Left renal cortex interstitium (tissue), 4 donors: ENCODE measurements at regions not wholly inside any gene's neighbourhood (a gene's known extent, or its start where the extent isn't known, plus 50 kb on each side); places are given as distances from the start of the nearest gene placed in this dataset.

Experiments
- DNase-seq, 4 donors: peaks; one replicate each; pipeline ENCODE4 v3.0.0-alpha.2; 2013; ENCODE audit warnings: low read depth in 4 of 4, low spot score in 2 of 4, missing footprints in 1 of 4

DNA sequence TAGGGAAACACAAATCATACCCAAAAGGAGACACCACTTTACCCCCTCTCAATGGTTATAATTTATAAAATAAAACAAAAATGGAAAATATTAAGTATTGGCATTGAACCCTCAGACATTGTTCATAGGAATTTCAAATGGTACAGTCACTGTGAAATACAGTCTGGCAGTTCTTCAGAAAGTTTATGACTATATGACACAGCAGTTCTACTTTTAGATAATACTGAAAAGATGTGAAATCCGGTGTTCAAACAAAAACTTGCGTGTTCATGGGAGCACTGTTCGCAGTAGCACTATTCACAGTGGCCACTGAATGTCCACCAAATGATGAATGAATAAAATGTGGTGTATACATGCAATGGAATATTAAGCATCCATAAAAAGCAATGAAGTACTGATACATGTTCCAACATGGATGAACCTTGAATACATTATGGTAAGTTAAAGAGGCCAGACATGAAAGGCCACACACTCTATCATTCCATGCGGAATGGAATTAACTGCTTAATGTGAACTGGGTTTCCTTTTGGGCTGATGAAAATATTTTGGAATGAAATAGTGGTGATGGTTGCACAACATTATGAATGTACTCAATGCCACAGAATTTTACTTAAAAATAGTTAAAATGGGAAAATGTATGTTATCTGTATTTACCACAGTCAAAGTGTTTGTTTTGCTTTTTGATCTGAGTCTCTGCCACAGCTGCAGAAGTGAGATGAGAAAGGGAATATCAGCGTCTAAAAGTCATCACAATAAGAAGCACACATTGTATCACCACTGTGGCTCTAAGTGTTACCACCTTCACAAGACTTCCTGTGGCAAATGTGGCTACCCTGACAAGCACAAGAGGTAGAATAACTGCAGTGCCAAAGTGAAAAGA, 864.6 kb downstream of the SUCLG1 start:
- DNase-seq, result no peak

DNA sequence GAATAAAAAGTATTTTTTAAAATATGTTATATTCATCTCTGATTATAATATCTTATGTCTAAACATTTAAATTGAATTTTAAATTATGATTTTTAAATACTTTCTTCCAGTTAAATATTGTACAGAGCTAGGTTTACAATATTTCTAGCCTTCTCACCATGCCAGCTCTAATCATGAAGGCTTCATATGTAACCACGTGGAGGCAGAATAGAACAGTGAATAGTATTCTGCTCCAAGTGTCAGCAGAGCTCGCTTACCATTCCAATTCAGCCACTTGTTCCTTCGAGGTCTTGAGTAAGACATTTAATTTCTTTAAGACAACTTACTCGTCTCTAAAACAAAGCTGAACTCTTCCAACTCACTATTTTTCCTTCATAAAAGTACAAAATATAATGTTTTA, 871.8 kb downstream of the SUCLG1 start:
- DNase-seq, result no peak

DNA sequence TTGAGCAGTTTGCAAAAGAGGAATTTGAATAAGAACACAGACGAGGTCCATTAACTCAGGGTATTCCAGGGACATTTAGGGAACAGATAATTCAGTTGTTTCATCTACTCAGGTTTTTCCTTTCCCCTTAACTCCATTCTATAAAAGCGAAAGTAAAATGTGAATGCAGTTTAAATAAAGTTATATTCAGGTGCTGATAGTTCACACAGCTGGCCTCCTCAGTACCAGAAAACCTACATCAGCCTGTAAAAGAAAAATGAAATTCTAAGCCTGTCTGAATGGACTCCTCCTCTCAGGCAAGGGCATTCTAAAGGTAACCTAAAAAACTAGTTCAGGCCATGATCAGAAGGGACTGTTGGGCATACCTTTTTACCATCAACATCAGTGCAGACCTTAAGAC, 873.8 kb downstream of the SUCLG1 start:
- no peak for DNase-seq

DNA sequence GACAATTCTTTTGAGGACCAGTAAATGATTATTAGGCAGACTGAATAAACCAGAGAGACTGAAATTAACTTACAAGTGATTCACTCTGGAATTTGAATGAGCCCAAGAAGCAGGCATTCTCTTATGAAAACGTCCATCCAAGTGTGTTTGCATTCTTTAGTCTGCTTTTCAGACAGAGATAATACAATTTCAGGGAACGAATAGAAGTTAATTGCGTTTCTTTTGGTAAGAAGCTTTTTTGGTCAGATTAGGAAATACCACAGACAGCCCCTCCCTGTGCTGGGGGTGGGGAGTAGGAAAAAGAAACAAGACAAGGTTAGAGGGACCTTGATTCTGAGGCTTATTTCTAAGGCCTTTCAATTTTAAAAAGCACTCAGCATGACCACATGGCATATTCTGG, 874.4 kb downstream of the SUCLG1 start:
- DNase-seq, result no peak

DNA sequence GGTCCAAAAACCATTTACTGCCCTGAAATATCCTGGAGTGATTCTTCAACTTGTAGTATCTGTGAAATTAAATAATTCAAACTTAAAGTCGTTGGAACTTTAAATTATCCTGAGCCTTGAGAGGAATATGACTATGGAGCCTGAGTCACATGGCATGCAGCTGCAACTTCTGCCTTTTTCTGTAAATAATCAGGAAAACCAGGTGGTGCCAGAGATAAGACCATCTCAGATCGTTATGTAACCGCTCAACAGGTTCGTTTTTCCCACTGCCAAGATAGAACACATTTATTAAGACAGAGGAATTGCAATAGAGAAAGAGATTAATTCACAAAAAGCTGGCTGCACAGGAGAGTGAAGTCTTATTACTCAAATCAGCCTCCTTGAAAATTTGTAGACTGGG, 876.5 kb downstream of the SUCLG1 start:
- DNase-seq, result no peak

DNA sequence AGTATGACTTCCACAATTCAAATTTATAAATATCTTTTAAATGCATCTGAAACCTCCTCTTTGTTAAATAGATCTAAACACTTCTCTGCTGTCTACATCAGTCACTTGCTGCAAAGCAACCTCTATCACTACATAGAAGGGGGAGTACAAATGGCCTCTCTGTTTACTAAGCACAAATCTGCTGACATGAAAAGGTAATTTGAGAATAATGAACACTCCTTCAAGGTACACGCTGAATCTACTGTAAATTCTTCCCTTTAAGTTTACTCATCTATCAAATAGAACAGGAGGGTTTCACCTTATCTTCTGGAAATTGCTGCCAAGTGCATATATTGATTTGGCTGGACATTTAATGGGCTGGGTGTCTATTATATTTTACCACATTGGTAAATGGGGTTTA, 879.6 kb downstream of the SUCLG1 start:
- no peak for DNase-seq

DNA sequence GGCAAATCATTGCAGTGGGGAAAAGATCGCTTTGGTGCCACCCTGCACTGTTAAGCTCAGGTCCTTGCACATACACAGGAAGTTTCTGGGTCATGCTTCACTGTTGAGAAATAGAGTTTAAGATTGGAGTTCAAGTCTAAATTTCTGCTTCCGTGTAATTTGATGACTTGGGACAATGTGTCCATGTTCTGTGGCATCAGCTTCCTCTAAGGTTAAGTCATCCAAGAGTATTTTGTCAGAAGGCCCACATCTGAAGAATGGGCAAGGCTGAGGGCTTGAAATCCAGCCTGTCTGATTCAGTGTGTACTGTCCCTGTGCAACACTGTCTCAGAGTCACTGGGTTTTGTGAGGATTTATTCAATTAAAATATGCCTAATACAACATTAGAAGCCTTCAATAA, 880.7 kb downstream of the SUCLG1 start:
- DNase-seq, result no peak

DNA sequence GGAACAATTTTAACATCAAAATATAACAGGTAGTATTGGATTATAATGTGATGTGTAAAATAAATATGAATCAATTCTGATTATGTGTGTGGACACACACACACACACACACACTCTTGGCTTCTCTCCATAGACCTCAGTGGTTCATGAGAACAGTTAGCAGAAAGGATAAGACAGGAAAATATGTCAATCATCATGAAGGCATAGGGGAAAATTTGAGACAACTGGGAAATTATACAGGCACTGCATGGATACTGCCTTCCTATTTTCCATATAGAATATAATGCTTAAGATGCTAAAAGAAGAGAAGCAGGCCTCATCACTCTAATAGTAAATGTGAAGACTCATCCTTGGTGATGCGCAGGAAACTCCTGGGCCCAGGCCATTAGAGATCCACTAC, 884.5 kb downstream of the SUCLG1 start:
- no peak for DNase-seq

DNA sequence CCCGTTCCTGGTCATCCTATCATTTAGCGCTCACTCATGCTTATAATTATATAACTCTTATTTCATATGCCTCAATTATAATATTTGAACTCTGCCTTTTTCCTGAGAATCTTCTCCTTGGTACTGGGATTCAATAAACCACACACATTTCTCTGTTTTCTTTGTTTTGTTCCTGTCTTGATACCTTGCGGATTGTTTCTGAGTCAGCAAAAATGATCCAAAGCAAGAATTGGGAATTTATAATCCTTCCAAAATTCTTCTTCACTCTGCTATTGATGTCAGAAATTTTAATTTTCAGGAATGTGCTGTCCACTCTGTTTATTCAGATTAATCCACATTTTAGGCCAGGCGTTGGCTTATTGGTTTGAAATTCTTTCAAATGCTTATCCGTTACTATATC, 886.0 kb downstream of the SUCLG1 start:
- no peak for DNase-seq

DNA sequence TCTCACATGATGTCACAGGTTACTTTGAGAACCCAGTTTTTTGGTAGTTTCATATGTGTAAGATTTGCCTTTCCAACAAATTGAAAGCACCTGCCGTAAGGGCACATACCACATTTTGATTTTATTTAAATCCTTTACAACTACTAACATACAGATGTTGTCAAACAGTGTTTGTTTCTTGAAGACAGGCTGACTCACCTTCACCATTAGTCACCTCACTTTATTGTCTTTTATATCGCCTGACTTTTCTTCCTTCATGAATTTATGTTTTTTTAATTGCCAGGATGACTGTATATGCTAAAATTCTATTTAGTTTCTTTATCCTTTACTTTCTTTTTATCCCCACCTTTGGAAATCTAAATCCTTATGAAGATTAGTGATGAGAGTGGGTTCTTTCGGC, 886.7 kb downstream of the SUCLG1 start:
- no peak for DNase-seq

DNA sequence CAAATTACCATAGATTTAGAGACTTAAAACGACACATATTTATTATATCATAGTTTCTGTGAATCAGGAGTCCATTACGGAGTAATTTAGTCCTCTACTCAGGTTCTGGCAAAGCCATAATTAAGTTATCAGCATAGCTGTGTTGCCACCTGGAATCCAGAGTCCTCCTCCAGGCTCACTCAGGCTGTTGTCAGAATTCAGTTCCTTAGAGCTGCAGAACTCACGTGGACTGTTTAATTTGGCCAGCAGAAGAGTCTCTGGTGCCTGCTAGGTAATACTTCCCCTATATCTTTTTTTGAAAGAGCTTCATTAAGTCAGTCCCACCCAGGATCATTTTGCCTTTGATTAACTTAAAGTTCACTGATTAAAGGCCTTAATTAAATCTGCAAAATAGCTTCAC, 891.5 kb downstream of the SUCLG1 start:
- DNase-seq, result no peak

DNA sequence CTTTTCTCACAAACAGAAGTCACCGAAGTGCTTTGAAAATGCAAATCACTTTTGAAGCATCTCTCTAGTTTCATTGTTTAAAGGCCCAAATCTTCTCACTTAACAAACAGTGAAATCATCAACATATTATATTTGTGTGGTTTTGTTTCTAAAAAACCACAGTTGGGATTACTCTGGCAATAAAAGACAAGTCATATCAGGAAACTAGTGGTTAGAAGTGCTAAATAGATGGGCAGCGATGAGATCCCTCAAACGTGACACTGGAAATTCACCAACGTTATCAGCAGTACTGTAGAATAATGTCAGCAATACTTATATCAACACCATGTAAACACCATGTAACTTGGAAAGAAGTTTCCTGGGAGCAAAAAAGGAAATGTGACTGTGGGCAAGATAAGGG, 893.5 kb downstream of the SUCLG1 start:
- no peak for DNase-seq

DNA sequence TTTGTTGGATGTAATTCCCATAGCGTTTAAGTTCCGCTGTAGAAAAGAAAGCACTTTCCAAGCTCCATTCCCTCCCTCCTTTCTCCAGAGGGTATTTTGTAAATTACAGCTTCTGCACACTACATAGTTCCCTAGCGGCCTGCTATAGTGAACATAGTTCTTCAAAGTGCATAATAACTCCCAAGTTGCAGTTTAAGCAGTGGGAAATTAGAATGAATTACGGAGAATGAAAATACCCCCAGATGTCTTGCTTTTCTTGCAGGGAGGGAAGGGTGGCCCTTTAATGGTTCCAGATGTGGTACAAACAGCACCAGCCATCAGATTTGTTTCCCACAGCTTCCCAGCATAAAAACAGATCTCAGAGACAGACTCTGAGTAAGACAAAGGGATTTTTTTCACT, 893.9 kb downstream of the SUCLG1 start:
- no peak for DNase-seq

DNA sequence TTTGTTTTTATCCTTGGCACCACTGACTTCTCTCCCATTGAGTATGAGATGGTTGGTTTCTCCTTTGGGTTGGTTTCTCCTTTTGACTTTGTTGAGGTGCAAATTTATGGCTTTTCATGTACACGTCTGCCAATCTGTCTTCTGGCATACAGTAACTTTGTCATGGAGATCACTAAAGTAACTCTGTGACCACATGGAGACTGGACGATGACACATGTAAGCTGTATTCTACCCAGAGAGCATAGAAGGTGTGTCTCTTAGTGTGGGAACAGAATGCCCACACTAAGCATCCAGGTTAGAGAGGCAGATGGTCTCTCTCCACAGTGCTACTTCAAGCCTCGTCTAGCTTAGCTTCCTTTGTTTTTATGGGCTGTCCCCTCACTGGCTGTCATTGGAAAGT, 897.5 kb downstream of the SUCLG1 start:
- no peak for DNase-seq

DNA sequence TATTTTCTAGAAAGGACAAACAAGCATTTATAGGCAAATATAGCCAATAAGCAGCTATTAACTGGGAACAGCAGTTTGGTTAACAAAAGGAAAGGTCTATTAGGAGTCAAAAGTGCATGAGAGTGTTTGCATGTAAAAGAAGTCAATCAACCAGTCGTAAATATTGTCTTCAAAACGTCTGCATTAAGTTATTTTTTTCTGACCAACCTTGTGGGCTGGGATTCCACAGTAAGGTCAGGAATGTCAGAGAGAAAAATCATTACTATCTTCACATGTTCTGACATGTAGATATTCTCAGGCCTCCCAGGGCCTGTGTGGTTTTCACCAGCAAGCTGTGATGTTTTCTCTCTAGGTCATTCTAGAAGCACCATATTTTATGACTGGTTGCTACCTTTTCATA, 922.5 kb downstream of the SUCLG1 start:
- no peak for DNase-seq

DNA sequence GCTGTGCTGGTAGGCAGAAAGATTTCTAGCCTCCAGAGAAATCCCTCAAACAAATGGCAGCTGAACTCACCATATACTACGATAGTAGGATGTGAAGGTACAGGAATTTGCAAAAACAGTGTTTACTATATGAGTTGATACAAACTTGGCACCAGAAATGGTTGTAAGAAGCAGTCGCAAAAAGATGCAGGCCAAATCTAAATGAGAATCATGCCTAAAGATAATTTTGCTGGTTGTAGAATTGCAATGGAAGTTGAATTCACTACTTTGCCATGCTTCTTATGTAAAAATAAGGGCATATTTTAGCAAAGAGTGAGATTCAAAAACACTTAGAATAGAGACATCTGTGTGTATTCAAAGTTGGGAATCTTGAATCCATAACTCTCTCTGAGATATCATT, 924.7 kb downstream of the SUCLG1 start:
- no peak for DNase-seq

DNA sequence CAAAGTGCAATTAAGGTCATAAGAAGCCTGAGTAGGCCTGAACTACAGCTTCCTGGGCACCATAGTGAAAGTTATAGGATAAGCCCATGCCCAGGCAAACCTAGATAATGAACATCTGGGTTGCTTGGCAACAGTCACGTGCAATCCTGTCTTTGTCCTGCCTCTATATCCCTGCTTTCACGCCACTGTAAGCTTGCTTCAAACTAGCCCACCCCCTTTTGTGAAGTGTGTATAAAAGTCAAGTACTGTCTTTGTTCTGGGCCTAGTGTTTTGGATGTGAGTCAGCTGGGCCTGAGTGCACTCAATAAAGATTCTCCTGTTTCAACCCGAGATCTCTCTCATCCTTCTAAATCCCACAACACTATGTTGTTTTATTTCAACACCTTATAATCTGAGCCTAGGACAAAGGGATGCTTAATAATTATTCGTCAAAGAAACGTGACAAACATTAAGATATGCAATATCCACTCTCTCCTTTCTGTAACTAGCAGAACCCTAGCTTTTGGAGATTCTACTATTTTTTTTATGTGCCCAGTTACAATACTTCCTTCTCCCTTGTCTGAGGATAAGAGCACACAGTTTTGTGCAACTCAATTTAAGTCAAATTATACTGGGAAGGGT, 927.8 kb downstream of the SUCLG1 start:
- DNase-seq, result no peak

DNA sequence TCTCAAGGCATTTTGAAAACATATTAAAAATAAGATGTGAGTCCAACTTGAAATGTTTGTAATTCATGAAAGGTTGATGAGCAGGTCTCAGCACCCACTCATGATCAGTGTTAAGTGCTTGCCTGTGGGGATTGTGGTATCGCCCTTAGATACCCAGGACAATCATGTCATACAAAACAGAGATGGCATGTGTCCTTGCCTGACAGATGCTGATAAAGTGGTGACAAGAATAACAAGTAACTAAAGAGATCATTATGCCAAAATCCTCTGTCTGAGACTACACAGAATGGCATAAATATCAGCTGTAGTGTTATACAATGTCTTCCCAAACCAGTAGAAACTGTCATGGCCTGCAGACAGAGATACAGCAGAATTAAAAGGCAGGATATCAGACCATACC, 930.3 kb downstream of the SUCLG1 start:
- DNase-seq, result no peak

DNA sequence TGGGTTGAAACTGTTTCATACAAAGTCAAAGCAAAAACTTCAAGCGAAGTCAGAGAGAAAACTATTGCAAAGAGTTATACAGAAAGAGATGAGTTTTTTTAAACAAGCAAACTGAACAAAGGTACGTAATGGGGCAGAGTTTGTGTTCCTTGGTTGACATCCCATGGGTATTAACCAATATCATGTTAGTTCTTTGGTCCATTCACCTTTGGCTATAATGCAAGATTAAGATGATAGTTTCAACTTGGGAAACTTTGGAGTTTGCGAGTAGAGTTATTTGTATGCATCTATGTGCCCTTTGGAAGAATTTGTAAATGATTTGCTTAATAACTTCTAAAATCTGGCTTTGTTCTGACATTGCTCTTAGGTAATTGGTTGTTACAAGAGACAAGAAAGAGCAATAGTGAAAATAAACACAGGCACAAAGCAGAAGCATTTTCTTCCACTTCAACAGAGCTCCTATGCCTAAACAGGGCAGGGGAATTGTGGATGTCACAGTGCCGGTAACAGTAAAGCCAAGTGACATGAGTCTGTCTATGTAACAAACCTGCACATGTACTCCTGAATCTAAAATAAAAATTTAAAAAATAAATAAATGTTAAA, 936.1 kb downstream of the SUCLG1 start:
- DNase-seq, result no peak

DNA sequence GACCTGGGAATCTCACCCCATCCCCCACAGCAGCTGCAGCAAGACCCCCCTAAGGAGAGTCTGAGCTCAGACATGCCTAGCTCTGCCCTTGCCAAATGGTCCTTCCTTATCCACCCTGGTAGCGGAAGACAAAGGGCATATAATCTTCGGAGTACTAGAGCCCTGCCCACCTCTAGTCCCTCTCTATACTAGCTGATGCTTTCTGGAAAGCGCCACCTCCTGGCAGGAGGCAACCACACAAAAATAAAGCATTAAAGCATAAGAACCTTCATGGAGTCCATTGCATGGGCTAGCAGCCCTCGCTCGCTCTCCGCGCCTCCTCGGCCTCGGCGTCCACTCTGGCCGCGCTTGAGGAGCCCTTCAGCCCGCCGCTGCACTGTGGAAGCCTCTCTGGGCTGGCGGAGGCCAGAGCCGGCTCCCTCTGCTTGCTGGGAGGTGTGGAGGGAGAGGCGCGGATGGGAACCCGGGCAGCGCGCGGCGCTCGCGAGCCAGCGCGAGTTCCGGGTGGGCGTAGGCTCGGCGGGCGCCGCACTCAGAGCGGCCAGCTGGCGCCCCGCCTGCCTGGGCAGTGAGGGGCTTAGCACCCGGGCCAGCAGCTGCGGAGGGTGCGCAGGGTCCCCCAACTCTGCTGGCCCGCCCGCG, 941.2 kb downstream of the SUCLG1 start:
- DNase-seq, result no peak

DNA sequence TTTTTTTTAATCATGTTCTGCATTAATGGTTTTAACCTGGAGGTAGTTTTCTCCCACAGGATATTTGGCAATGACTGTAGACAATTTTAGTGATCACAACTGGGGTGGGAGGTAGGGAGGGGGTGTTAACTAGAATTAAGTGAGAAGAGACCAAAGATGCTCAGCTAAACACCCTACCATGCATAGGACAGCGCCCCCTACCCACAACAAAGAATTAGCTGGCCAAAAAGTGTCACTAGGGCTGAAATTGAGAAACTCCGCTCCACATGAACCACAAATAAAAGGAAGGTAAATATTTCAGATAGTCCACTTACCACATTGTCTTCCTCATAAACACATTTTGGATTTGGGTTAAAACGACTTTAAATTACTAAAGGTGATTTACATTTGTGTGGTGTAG, 942.6 kb downstream of the SUCLG1 start:
- no peak for DNase-seq

DNA sequence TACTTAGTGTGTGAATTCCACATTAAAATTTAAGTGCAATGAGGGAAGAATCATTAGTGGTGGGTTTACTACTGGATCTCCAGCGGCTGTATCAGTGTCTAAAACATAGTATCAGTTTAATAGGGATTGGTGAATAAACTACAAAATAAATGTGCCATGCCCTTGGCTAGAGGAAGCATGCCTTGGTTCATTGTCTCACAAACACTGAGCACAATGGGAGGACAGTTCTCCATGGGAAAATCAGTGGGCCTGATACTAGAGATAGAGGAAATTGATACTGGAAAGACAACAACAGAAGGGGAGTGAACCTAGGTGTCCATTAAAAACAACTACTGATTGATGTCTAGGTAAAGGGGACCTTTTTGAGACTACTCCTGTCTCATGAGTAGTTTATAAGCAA, 971.6 kb downstream of the SUCLG1 start:
- DNase-seq, result no peak
